IPS-15b (cell line): ENCODE measurements at regions not wholly inside any gene's neighbourhood (a gene's known extent, or its start where the extent isn't known, plus 50 kb on each side); places are given as distances from the start of the nearest gene placed in this dataset.
"Not testable (repeated sequence)": the region's sequence is repeated elsewhere in the genome, so short reads cannot be mapped to it uniquely, and the experiment has no call there.

Experiments used
- H3K27me3 ChIP-seq: one replicate; pipeline ENCODE4 v1.6.1; 2013; ENCODE audit warnings: low read length; ENCODE audit not compliant: control insufficient read depth, insufficient read depth
- H3K36me3 ChIP-seq: one replicate; pipeline ENCODE4 v1.6.1; 2013; ENCODE audit warnings: low read length; ENCODE audit not compliant: control insufficient read depth, insufficient read depth
- H3K4me1 ChIP-seq: one replicate; pipeline ENCODE4 v1.6.1; 2013; ENCODE audit warnings: mild to moderate bottlenecking, low read length; ENCODE audit not compliant: control insufficient read depth, insufficient read depth
- H3K4me3 ChIP-seq: one replicate; pipeline ENCODE4 v1.5.1; 2013; ENCODE audit warnings: low read depth, low read length
- H3K9ac ChIP-seq: one replicate; pipeline ENCODE4 v1.6.1; 2013; ENCODE audit warnings: low read depth, mild to moderate bottlenecking, low read length
- H3K9me3 ChIP-seq: one replicate; pipeline ENCODE4 v1.6.1; 2013; ENCODE audit warnings: mild to moderate bottlenecking, low read length; ENCODE audit not compliant: control insufficient read depth, insufficient read depth

DNA sequence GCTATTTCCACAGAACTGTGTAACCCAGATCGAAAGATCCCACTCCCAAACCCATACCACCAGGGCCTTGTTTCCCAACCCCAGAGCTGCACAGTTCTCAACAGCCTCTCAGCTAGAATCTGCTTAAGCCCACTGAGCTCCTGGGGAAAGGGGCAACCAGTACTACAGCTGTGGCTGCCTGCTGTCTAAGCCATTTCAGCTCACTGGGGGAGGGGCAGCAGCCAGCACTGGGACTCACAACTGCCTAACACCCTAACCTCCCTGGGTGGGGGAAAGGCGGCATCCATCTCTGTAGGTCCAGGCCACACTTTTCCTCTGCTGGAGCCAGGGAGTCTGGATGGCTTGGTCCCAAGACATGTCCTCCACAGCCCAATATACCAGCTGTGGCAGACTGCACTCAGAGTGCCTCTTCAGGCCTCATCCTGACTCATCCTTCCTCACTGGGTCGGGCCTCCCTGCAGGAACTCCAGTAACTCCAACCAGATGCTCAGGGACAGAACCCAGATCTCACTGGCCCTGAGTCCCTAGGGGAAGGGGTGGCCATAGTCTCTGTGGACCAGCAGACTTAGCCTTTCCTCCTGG lies 241.4 kb downstream of the HINT1 start:
- Histone ChIP-seq H3K4me1 (no peaks in the 10 kb centered on the region), H3K4me3 (no peak overlapping the region), H3K27me3 (no peaks in the 10 kb centered on the region), H3K36me3 (peaks cover 2% of the 10 kb centered on the region), H3K9me3 (no peaks in the 10 kb centered on the region), H3K9ac (no peak overlapping the region)

DNA sequence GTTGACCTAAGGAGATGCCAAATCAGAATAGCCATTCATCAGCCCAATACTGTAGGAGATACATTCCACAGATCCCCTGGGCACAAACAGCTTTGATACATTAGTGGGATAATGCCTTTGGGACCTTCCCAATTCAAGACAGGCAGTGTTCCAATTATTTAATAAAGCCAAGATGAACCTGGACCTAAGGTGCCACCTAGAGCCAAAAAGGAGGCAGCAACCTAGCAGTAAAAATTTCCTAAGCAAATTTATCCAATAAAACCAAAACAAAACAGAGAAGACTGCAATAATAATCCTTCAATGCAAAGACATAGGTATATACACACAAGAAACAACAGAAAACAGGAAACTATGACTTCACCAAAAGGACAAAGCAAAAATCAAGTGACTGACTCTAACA lies 253.0 kb downstream of the HINT1 start:
- Histone ChIP-seq H3K4me1 (peaks cover 4% of the 10 kb centered on the region), H3K9ac (no peak overlapping the region), H3K27me3 (no peaks in the 10 kb centered on the region), H3K9me3 (no peaks in the 10 kb centered on the region), H3K4me3 (no peak overlapping the region), H3K36me3 (no peaks in the 10 kb centered on the region)

DNA sequence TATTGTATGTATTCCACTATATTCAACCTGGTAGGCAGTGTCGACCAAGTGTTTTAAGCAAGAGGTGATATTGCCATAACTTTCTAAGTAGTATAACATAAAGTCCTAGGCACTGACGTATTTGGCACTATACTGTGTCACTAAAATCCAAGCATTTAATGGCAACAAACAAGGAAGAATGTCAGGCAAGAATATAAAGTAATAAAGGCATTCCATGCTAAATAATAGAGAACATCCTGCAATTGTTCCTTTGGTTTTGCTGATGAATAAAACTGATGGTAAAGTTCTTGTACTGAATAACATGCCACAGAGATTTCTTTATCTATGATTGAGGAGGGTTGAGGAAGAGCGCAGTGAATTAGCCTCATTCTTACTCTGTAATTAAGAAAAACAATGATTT lies 256.9 kb downstream of the HINT1 start:
- Histone ChIP-seq H3K9me3 (no peaks in the 10 kb centered on the region), H3K9ac (no peak overlapping the region), H3K4me1 (peaks cover 4% of the 10 kb centered on the region), H3K27me3 (no peaks in the 10 kb centered on the region), H3K36me3 (no peaks in the 10 kb centered on the region), H3K4me3 (no peak overlapping the region)

DNA sequence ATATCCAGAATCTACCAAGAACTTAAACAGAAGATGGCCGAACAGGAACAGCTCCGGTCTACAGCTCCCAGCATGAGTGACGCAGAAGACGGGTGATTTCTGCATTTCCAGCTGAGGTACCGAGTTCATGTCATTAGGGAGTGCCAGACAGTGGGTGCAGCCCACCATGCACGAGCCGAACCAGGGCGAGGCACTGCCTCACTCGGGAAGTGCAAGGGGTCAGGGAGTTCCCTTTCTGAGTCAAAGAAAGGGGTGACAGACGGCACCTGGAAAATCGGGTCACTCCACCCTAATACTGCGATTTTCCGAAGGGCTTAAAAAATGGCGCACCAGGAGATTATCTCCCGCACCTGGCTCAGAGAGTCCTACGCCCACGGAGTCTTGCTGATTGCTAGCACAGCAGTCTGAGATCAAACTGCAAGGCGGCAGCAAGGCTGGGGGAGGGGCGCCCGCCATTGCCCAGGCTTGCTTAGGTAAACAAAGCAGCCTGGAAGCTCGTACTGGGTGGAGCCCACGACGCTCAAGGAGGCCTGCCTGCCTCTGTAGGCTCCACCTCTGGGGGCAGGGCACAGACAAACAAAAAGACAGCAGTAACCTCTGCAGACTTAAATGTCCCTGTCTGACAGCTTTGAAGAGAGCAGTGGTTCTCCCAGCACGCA lies 267.4 kb downstream of the HINT1 start:
- H3K9ac ChIP-seq = peak overlapping the region; percentile 73
- H3K9me3 ChIP-seq, H3K27me3 ChIP-seq, H3K4me1 ChIP-seq, H3K36me3 ChIP-seq: not testable (repeated sequence)
- peak overlapping the region; percentile 61 for H3K4me3 ChIP-seq

DNA sequence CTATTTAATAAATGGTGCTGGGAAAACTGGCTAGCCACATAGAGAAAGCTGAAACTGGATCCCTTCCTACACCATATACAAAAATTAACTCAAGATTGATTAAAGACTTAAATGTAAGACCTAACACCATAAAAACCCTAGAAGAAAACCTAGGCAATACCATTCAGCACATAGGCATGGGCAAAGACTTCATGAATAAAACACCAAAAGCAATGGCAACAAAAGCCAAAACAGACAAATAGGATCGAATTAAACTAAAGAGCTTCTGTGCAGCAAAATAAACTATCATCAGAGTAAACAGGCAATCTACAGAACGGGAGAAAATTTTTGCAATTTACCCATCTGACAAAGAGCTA lies 267.9 kb downstream of the HINT1 start:
- not testable (repeated sequence) for H3K36me3 ChIP-seq, H3K9ac ChIP-seq, H3K4me1 ChIP-seq, H3K27me3 ChIP-seq, H3K9me3 ChIP-seq
- H3K4me3 ChIP-seq = peak overlapping the region; percentile 61

DNA sequence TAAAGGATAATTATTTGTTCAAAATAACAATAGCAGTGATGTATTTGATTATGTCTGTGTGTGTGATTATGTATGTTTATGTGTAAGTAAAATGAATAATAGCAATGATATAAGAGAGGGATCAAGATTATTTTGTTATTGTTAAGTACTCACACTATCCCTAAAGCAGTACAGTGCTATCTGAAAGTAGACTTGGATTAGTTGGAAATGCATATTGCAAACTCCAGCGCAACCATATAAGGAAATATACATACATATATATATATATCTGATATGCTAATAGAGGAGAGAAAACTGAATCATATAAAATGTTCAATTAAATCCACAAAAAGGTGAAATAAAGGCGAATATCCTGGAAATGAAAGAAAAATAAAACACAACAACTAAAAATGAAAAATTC lies 268.4 kb downstream of the HINT1 start:
- Histone ChIP-seq H3K4me3 (no peak overlapping the region), H3K36me3 (no peaks in the 10 kb centered on the region), H3K9me3 (no peaks in the 10 kb centered on the region), H3K4me1 (no peaks in the 10 kb centered on the region), H3K27me3 (no peaks in the 10 kb centered on the region), H3K9ac (no peak overlapping the region)

DNA sequence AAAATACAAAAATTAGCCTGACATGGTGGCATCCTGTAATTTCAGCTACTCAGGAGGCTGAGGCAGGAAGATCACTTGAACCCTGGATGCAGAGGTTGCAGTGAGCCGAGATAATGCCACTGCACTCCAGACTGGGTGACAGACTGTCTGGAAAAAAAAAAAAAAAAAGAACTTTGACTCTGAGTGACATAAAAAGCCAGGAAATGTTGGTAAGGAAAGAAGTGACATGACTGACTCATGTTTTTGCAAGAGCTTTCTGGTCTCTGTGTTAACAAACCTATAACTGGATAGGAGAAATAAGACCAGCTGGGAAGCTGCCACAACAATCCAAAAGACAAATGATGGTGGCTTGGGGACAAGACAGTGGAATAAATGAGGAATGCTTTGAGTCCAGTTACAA lies 272.1 kb downstream of the HINT1 start:
- H3K27me3 ChIP-seq = no peaks in the 10 kb centered on the region

DNA sequence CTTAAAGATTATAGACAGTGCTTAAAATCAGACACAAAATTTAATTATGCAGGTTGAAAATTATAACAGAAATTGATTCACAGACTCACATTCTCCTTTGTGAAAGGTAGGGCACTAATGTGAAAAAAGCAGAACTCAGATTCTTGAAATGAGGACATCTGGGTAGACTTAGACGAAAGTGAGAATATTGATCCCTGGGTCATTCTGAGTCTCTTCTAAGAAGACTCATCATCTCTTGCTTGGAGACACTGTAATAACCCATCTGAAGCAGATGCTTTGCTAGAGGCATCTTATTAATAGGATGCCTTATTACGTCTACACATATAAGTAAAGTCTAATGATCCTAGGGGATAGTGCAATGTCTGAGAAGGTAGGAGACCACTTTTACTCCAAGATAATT lies 274.4 kb downstream of the HINT1 start:
- H3K4me3 ChIP-seq = no peak overlapping the region
- no peaks in the 10 kb centered on the region for H3K27me3 ChIP-seq
- H3K4me1 ChIP-seq = no peaks in the 10 kb centered on the region
- no peaks in the 10 kb centered on the region for H3K36me3 ChIP-seq
- H3K9me3 ChIP-seq = no peaks in the 10 kb centered on the region
- no peak overlapping the region for H3K9ac ChIP-seq

More for the DNA sequence above, 272.1 kb downstream of the HINT1 start:
- H3K4me3 ChIP-seq = no peak overlapping the region
- H3K9ac ChIP-seq = no peak overlapping the region
- H3K36me3 ChIP-seq = no peaks in the 10 kb centered on the region
- H3K4me1 ChIP-seq = no peaks in the 10 kb centered on the region
- H3K9me3 ChIP-seq = no peaks in the 10 kb centered on the region

DNA sequence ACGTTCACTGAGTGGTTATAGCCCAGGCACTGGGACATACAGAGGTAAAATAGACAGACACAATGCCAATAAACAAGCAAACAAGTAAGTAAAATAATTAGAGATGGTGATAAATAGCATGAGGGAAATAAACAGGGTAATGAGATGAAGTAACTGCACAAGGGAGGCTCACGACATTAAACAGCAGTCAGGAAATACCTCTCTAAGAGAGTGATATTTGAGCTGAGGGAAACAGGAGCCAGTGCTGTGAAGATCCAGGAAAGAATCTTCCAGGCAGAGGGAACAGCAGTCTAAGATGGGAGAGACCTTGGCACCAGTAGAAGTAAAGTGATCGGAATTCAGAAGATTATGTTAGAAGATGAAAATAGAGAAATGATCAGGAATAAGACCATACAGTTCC lies 279.4 kb downstream of the HINT1 start:
- Histone ChIP-seq H3K4me1 (no peaks in the 10 kb centered on the region), H3K4me3 (no peak overlapping the region), H3K36me3 (no peaks in the 10 kb centered on the region), H3K9me3 (no peaks in the 10 kb centered on the region), H3K27me3 (no peaks in the 10 kb centered on the region), H3K9ac (no peak overlapping the region)

DNA sequence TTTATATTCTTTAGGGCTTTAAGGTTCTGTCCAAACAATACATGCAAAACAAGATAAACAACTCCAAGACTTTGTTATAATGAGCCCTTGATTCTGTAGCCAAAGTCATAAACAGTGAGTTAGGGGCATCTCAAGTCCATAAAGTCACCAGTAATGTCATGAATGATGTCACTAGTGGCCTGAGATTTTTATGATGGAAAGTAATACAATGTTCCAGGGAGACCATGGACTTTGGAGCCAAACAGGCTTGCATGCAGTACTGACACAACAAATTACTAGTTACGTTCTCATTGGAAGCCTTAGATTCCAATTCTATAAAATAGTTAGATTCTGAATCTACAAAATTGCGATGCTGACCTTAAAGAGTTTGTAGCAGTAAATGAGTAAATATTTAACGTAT lies 280.0 kb downstream of the HINT1 start:
- Histone ChIP-seq H3K27me3 (no peaks in the 10 kb centered on the region), H3K9ac (no peak overlapping the region), H3K36me3 (no peaks in the 10 kb centered on the region), H3K9me3 (no peaks in the 10 kb centered on the region), H3K4me3 (no peak overlapping the region), H3K4me1 (no peaks in the 10 kb centered on the region)

DNA sequence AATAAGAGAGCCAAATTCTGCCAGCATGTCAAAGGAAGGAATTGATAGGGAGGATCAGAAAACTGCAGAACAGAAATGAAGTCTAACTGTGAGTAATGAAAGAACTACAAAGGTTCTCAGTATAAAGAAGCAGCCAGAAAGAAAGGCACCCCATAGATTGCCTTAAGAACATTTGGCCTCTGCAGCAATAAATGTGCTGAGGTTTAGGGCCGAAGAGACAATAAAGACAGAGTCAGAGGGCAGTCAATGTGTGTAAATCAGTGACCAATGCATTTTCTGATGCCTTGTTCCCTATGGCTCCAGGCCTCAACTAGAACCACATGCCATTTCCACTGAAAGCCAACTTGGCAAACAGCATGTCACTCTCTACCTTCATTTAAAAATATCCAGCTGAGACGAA lies 281.0 kb downstream of the HINT1 start:
- Histone ChIP-seq H3K27me3 (no peaks in the 10 kb centered on the region), H3K4me1 (no peaks in the 10 kb centered on the region), H3K9ac (no peak overlapping the region), H3K36me3 (no peaks in the 10 kb centered on the region), H3K4me3 (no peak overlapping the region), H3K9me3 (no peaks in the 10 kb centered on the region)

DNA sequence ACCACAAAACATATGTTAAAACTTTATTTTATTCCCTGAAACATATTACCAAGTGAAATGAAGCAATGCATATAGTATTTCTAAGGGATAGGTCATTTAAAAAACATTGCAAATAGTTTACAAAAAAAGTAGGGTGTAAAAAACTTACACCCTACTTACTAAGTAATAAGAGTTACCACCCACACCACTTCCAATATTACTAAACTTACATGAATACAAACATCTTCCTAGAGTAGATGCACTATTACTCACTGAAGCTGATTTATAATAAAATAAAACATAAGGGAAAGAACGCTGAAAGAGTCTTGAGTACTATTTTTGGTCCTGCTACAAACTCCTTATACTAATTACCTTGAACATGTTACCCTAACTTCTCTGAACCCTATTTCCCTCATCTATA lies 289.4 kb downstream of the HINT1 start:
- H3K4me3 ChIP-seq = no peak overlapping the region
- H3K27me3 ChIP-seq = no peaks in the 10 kb centered on the region
- H3K36me3 ChIP-seq = no peaks in the 10 kb centered on the region
- peaks cover 3% of the 10 kb centered on the region for H3K4me1 ChIP-seq
- H3K9ac ChIP-seq = no peak overlapping the region
- H3K9me3 ChIP-seq = no peaks in the 10 kb centered on the region
